GM19239 (cell line): ENCODE measurements at regions not wholly inside any gene's neighbourhood (a gene's known extent, or its start where the extent isn't known, plus 50 kb on each side); places are given as distances from the start of the nearest gene placed in this dataset.
"Not testable (repeated sequence)": the region's sequence is repeated elsewhere in the genome, so short reads cannot be mapped to it uniquely, and the experiment has no call there.

Source experiments
- DNase-seq: peaks from one replicate; pipeline ENCODE4 v3.0.0; 2011; ENCODE audit warnings: low spot score; ENCODE audit not compliant: insufficient read length
- FAIRE-seq: peaks from 2 replicates; lab custom pipeline; 2011; peaks lifted over from hg19 to GRCh38; lab: Jason Lieb, UNC

- not testable (repeated sequence) for FAIRE-seq, DNase-seq
Measured at GRCh38 chr14:105764254-105764901, 238.0 kb downstream of the TMEM121 start.

GRCh38 chr14:105765072-105765825 is 238.9 kb downstream of the TMEM121 start:
- DNase-seq, FAIRE-seq: not testable (repeated sequence)

- DNase-seq (no peak), FAIRE-seq (no peak)
Measured at GRCh38 chr14:105765893-105766614, 239.7 kb downstream of the TMEM121 start.

- no peak for FAIRE-seq
- no peak for DNase-seq
Measured at GRCh38 chr14:105767315-105767714, 240.9 kb downstream of the TMEM121 start.

- FAIRE-seq, DNase-seq: not testable (repeated sequence)
Measured at GRCh38 chr14:105768039-105768438, 241.7 kb downstream of the TMEM121 start.

- FAIRE-seq, DNase-seq: not testable (repeated sequence)
Measured at GRCh38 chr14:105769061-105769730, 242.8 kb downstream of the TMEM121 start.

GRCh38 chr14:105770619-105771216 is 244.3 kb downstream of the TMEM121 start:
- DNase-seq, FAIRE-seq: not testable (repeated sequence)

- FAIRE-seq, DNase-seq: not testable (repeated sequence)
Measured at GRCh38 chr14:105771261-105772226, 245.2 kb downstream of the TMEM121 start.

GRCh38 chr14:105772710-105773250 is 246.4 kb downstream of the TMEM121 start:
- FAIRE-seq, DNase-seq: not testable (repeated sequence)

- DNase-seq (no peak), FAIRE-seq (no peak)
Measured at GRCh38 chr14:105773584-105773983, 247.2 kb downstream of the TMEM121 start.

- DNase-seq: no peak
- FAIRE-seq: no peak
Measured at GRCh38 chr14:105774001-105774400, 247.6 kb downstream of the TMEM121 start.

- not testable (repeated sequence) for DNase-seq, FAIRE-seq
Measured at GRCh38 chr14:105774585-105775348, 248.4 kb downstream of the TMEM121 start.

- FAIRE-seq: peak; percentile 63
- not testable (repeated sequence) for DNase-seq
Measured at GRCh38 chr14:105775349-105775923, 249.1 kb downstream of the TMEM121 start.

GRCh38 chr14:105776112-105776511 is 249.7 kb downstream of the TMEM121 start:
- not testable (repeated sequence) for FAIRE-seq, DNase-seq

GRCh38 chr14:105776924-105777323 is 250.5 kb downstream of the TMEM121 start:
- FAIRE-seq: no peak
- DNase-seq: no peak

- no peak for FAIRE-seq
- DNase-seq: no peak
Measured at GRCh38 chr14:105783707-105784106, 257.3 kb downstream of the TMEM121 start.

GRCh38 chr14:105793836-105794235 is 267.5 kb downstream of the TMEM121 start:
- DNase-seq (no peak), FAIRE-seq (no peak)
